ENCODE measurements at regions not wholly inside any gene's neighbourhood (a gene's known extent, or its start where the extent isn't known, plus 50 kb on each side); places are given as distances from the start of the nearest gene placed in this dataset.

DNA sequence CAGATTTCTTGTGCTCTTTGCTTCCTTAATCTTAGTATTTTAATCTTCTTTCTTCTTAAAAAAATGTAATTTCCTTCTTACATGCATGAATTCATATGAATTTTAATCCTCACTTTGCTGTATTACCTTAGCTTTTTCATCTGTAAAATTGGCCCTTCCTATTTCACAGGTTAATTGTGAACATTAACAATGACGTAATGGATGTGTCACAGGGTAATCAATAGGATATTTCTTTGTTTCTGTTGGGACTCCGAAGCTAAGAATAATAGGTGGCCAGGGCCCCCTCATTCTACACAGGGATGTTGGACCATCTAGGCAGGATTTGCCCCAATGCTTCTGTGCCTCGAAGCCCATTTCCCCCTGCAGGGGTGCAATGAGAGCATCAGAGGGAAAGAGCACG is 187.4 kb upstream of the NFIB start:
- no peak for TF ChIP-seq TAF1 (IDR thresholded peaks at IDR 0.05; ENCODE audit: low read depth)
- TF ChIP-seq, protein P1, sequence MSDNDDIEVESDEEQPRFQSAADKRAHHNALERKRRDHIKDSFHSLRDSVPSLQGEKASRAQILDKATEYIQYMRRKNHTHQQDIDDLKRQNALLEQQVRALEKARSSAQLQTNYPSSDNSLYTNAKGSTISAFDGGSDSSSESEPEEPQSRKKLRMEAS (IDR thresholded peaks at IDR 0.05): no peak
- TF ChIP-seq, protein P2, sequence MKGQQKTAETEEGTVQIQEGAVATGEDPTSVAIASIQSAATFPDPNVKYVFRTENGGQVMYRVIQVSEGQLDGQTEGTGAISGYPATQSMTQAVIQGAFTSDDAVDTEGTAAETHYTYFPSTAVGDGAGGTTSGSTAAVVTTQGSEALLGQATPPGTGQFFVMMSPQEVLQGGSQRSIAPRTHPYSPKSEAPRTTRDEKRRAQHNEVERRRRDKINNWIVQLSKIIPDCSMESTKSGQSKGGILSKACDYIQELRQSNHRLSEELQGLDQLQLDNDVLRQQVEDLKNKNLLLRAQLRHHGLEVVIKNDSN (IDR thresholded peaks at IDR 0.05): no peak
- TF ChIP-seq EP300 (IDR thresholded peaks at IDR 0.05; ENCODE audit: borderline replicate concordance): no peak
- no peak for TF ChIP-seq EGR1 (IDR thresholded peaks at IDR 0.05)
- no peak for TF ChIP-seq NFIC (IDR thresholded peaks at IDR 0.05)
- TF ChIP-seq RAD21 (IDR thresholded peaks at IDR 0.05; ENCODE audit: low read depth): no peak
- no peak for TF ChIP-seq FOXM1 (IDR thresholded peaks at IDR 0.05; ENCODE audit: borderline replicate concordance, low read depth)
- TF ChIP-seq YY1 (IDR thresholded peaks at IDR 0.05; ENCODE audit: low read depth): no peak
- TF ChIP-seq ZBTB7A (IDR thresholded peaks at IDR 0.05; ENCODE audit: low read depth): no peak
- TF ChIP-seq TEAD4 (IDR thresholded peaks at IDR 0.05): no peak
- TF ChIP-seq CREB1 (IDR thresholded peaks at IDR 0.05; ENCODE audit: low read depth): no peak
- TF ChIP-seq CEBPB (IDR thresholded peaks at IDR 0.05): no peak

DNA sequence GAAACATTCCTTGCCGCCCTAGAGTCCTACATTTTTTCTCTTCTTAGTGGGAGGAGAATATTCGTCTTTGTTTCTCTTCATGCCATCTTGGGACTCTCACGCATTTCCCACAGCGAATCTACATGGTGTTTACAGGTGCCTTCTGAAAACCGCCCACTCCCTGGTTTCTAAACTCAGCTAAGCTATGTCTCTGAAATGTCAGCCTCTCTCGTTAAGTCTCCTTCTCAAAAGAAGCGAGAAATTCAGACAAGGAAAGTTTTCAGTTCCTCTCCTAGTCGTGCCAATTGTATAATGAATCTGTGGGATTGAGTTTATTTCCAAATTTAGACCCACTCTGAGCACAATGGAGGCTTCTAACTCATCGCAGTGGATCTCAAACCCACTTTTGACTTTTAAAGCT is 186.8 kb upstream of the NFIB start:
- TF ChIP-seq, protein P1 (IDR thresholded peaks at IDR 0.05): no peak
- TF ChIP-seq NFIC (IDR thresholded peaks at IDR 0.05): no peak
- TF ChIP-seq RAD21 (IDR thresholded peaks at IDR 0.05; ENCODE audit: low read depth): no peak
- no peak for TF ChIP-seq CEBPB (IDR thresholded peaks at IDR 0.05)
- no peak for TF ChIP-seq TAF1 (IDR thresholded peaks at IDR 0.05; ENCODE audit: low read depth)
- no peak for TF ChIP-seq EGR1 (IDR thresholded peaks at IDR 0.05)
- TF ChIP-seq, protein P2 (IDR thresholded peaks at IDR 0.05): no peak
- no peak for TF ChIP-seq TCF12 (IDR thresholded peaks at IDR 0.05; ENCODE audit: low read depth)
- TF ChIP-seq, protein P3, sequence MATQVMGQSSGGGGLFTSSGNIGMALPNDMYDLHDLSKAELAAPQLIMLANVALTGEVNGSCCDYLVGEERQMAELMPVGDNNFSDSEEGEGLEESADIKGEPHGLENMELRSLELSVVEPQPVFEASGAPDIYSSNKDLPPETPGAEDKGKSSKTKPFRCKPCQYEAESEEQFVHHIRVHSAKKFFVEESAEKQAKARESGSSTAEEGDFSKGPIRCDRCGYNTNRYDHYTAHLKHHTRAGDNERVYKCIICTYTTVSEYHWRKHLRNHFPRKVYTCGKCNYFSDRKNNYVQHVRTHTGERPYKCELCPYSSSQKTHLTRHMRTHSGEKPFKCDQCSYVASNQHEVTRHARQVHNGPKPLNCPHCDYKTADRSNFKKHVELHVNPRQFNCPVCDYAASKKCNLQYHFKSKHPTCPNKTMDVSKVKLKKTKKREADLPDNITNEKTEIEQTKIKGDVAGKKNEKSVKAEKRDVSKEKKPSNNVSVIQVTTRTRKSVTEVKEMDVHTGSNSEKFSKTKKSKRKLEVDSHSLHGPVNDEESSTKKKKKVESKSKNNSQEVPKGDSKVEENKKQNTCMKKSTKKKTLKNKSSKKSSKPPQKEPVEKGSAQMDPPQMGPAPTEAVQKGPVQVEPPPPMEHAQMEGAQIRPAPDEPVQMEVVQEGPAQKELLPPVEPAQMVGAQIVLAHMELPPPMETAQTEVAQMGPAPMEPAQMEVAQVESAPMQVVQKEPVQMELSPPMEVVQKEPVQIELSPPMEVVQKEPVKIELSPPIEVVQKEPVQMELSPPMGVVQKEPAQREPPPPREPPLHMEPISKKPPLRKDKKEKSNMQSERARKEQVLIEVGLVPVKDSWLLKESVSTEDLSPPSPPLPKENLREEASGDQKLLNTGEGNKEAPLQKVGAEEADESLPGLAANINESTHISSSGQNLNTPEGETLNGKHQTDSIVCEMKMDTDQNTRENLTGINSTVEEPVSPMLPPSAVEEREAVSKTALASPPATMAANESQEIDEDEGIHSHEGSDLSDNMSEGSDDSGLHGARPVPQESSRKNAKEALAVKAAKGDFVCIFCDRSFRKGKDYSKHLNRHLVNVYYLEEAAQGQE (IDR thresholded peaks at IDR 0.05; ENCODE audit: low read depth): no peak
- no peak for TF ChIP-seq ZBTB7A (IDR thresholded peaks at IDR 0.05; ENCODE audit: low read depth)
- TF ChIP-seq TEAD4 (IDR thresholded peaks at IDR 0.05): no peak
- TF ChIP-seq FOXM1 (IDR thresholded peaks at IDR 0.05; ENCODE audit: borderline replicate concordance, low read depth): no peak
- TF ChIP-seq CREB1 (IDR thresholded peaks at IDR 0.05; ENCODE audit: low read depth): no peak
- no peak for TF ChIP-seq YY1 (IDR thresholded peaks at IDR 0.05; ENCODE audit: low read depth)
- TF ChIP-seq EP300 (IDR thresholded peaks at IDR 0.05; ENCODE audit: borderline replicate concordance): no peak

DNA sequence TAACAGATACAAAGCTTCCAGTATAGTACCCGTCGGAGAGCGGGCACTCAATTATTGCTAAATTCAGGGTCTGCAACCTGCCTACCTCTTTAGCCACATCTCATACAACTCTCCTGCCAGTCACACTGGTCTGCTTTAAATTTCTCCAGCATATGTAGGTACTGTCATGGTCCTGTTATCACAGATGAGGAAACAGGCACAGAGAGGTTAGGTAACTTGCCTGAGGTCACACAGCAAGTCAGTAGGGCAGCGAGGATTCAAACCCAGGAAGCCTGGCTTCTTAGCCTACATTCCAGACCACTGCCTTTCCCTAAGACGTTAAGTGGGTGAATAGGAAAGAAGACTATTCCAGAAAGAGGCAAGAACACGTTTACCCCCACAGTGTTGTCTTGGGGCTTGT is 186.0 kb upstream of the NFIB start:
- no peak for TF ChIP-seq CEBPB (IDR thresholded peaks at IDR 0.05)
- TF ChIP-seq, protein P1 (IDR thresholded peaks at IDR 0.05): no peak
- TF ChIP-seq TCF12 (IDR thresholded peaks at IDR 0.05; ENCODE audit: low read depth): no peak
- no peak for TF ChIP-seq ZBTB7A (IDR thresholded peaks at IDR 0.05; ENCODE audit: low read depth)
- TF ChIP-seq RAD21 (IDR thresholded peaks at IDR 0.05; ENCODE audit: low read depth): no peak
- no peak for TF ChIP-seq FOXM1 (IDR thresholded peaks at IDR 0.05; ENCODE audit: borderline replicate concordance, low read depth)
- TF ChIP-seq YY1 (IDR thresholded peaks at IDR 0.05; ENCODE audit: low read depth): no peak
- TF ChIP-seq, protein P2 (IDR thresholded peaks at IDR 0.05): no peak
- TF ChIP-seq EGR1 (IDR thresholded peaks at IDR 0.05): no peak
- no peak for TF ChIP-seq TEAD4 (IDR thresholded peaks at IDR 0.05)
- no peak for TF ChIP-seq NFIC (IDR thresholded peaks at IDR 0.05)
- TF ChIP-seq, protein P3 (IDR thresholded peaks at IDR 0.05; ENCODE audit: low read depth): no peak
- TF ChIP-seq EP300 (IDR thresholded peaks at IDR 0.05; ENCODE audit: borderline replicate concordance): no peak
- no peak for TF ChIP-seq TAF1 (IDR thresholded peaks at IDR 0.05; ENCODE audit: low read depth)
- no peak for TF ChIP-seq CREB1 (IDR thresholded peaks at IDR 0.05; ENCODE audit: low read depth)

DNA sequence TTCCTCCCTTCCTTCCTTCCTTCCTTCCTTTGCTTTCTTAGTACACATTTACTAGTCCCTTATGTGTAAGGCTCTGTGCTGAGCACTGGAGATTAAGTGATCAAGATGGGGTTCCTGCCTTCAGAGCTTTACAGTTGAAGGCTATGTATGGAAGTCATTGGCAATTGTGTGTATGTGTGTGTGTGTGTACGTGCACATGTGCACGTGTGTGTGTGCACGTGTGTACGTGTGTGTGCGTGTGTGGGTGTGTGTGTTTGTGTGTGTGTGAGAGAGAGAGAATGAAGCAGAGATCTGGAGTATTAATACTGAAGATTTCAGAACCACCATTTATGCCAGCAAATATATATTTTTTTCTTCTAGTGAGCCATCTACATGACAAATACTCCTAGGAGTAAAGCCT is 184.9 kb upstream of the NFIB start:
- TF ChIP-seq FOXM1 (IDR thresholded peaks at IDR 0.05; ENCODE audit: borderline replicate concordance, low read depth) (no peak), EP300 (IDR thresholded peaks at IDR 0.05; ENCODE audit: borderline replicate concordance) (no peak), EGR1 (IDR thresholded peaks at IDR 0.05) (no peak)
- TF ChIP-seq, protein P3 (IDR thresholded peaks at IDR 0.05; ENCODE audit: low read depth): no peak
